K562 (cell line): ENCODE measurements at regions not wholly inside any gene's neighbourhood (a gene's known extent, or its start where the extent isn't known, plus 50 kb on each side); places are given as distances from the start of the nearest gene placed in this dataset.

Experiments used
- ATAC-seq: fragments of 200-7000 bp; cut with Tn5 transposase; 3 replicates; pipeline ENCODE4 v1.9.1; 2020; ENCODE audit warnings: moderate library complexity
- BruUV-seq: library from RNA; stranded (reverse); fragments of 400-500 nt; replicated peaks from 2 replicates; lab custom pipeline; 2021; lab: Mats Ljungman, UMichigan
- CTCF ChIA-PET: fragments of 300-600 bp; formaldehyde crosslinking; extraction: SDS; loops from one replicate; lab custom pipeline; 2021; ENCODE audit warnings: low intra/inter-chr PET ratio; lab: Yijun Ruan, JAX
- POLR2A ChIA-PET: fragments of 300-600, 350-650 bp; sonication (Branson Sonifier 250); formaldehyde crosslinking; extraction: SDS; loops from one replicate; lab custom pipeline; 2021; ENCODE audit warnings: antibody characterized with exemption, inconsistent platforms; lab: Yijun Ruan, JAX
- DNase-seq, 4 experiments: peaks; one replicate each; pipeline versions ENCODE4 v3.0.0 to v3.0.0-alpha.2; 2011 to 2018; ENCODE audit warnings: low spot score in 3 of 4, mixed read lengths in 3 of 4; ENCODE audit errors: extremely low read depth in 1 of 4
- FAIRE-seq: peaks from 2 replicates; lab custom pipeline; 2011; peaks lifted over from hg19 to GRCh38; lab: Jason Lieb, UNC
- H2AFZ ChIP-seq: 2 replicates; pipeline ENCODE4 v1.6.0; 2011; ENCODE audit warnings: low read depth, low read length, control low read depth, inconsistent platforms
- H3K27ac ChIP-seq: fragments of 200-600 bp; 3 replicates; pipeline ENCODE4 v1.8.0; 2011; ENCODE audit warnings: low read depth, mild to moderate bottlenecking, control low read depth, inconsistent platforms, low read length, moderate library complexity, mixed read lengths; ENCODE audit errors: extremely low read depth
- H3K27me3 ChIP-seq, 2 experiments: fragments of 300-600 bp in 1 of 2; 2 replicates in 1 of 2; 3 replicates in 1 of 2; pipeline versions ENCODE4 v1.6.0 to v1.8.0; 2011; ENCODE audit warnings: inconsistent platforms in 2 of 2, low read length in 2 of 2, mild to moderate bottlenecking in 1 of 2, mixed read lengths in 1 of 2, moderate library complexity in 1 of 2; ENCODE audit not compliant: control insufficient read depth in 2 of 2, insufficient read depth in 2 of 2
- H3K36me3 ChIP-seq: fragments of 300-600 bp; 3 replicates; pipeline ENCODE4 v1.8.0; 2011; ENCODE audit warnings: mild to moderate bottlenecking, low read length, inconsistent platforms; ENCODE audit not compliant: control insufficient read depth, insufficient read depth
- H3K4me1 ChIP-seq, 2 experiments: fragments of 200-600 bp in 1 of 2; replicated peaks in 1 of 2; 2 replicates in 1 of 2; 3 replicates in 1 of 2; pipeline versions ENCODE4 v1.5.1 to v1.8.0; 2011; ENCODE audit warnings: inconsistent platforms in 2 of 2, low read length in 2 of 2, mild to moderate bottlenecking in 1 of 2, mixed read lengths in 1 of 2, moderate library complexity in 1 of 2; ENCODE audit not compliant: control insufficient read depth in 2 of 2, insufficient read depth in 2 of 2
- H3K4me2 ChIP-seq: 2 replicates; pipeline ENCODE4 v1.6.1; 2011; ENCODE audit warnings: low read length, control low read depth, inconsistent platforms, mixed read lengths; ENCODE audit not compliant: insufficient read depth
- H3K4me3 ChIP-seq: fragments of 200-600 bp; sonication (generic), shearing (Covaris generic); 2 replicates; pipeline ENCODE4 v1.5.1; 2016; ENCODE audit warnings: control low read depth, inconsistent platforms
- H3K79me2 ChIP-seq: fragments of 200-600 bp; 3 replicates; pipeline ENCODE4 v1.8.0; 2011; ENCODE audit warnings: low read length, inconsistent platforms; ENCODE audit not compliant: control insufficient read depth, insufficient read depth
- H3K9ac ChIP-seq, 2 experiments: 2 replicates each; pipeline versions ENCODE4 v1.6.0 to v1.6.1; 2011; ENCODE audit warnings: low read depth in 2 of 2, low read length in 2 of 2, control low read depth in 1 of 2, inconsistent platforms in 1 of 2, mild to moderate bottlenecking in 1 of 2, mixed read lengths in 1 of 2; ENCODE audit not compliant: insufficient read depth in 1 of 2
- H3K9me1 ChIP-seq: one replicate; pipeline ENCODE4 v1.6.0; 2011; ENCODE audit warnings: inconsistent platforms, mild to moderate bottlenecking, low read length, moderate library complexity; ENCODE audit not compliant: control insufficient read depth, insufficient read depth
- H3K9me3 ChIP-seq: replicated peaks from 2 replicates; pipeline ENCODE4 v1.5.1; 2011; ENCODE audit warnings: low read depth, low read length, inconsistent platforms; ENCODE audit not compliant: control insufficient read depth, insufficient read depth
- H4K20me1 ChIP-seq: replicated peaks from 2 replicates; pipeline ENCODE4 v1.6.1; 2011; ENCODE audit warnings: low read length, inconsistent platforms, mixed read lengths; ENCODE audit not compliant: control insufficient read depth, insufficient read depth
- CEBPG ChIP-seq, 3 experiments: fragments of 200-800 bp in 1 of 3; sonication (Bioruptor generic) in 1 of 3; sonication (generic) in 1 of 3; formaldehyde crosslinking in 1 of 3; IDR thresholded peaks in 2 of 3; conservative IDR thresholded peaks in 1 of 3; 2 replicates each; pipeline versions ENCODE4 v1.6.1 to v1.8.0; 2016 to 2022; ENCODE audit warnings: missing compliant biosample characterization in 2 of 3, missing genetic modification characterization in 2 of 3, mild to moderate bottlenecking in 1 of 3, missing genetic modification reagents in 1 of 3
- E4F1 ChIP-seq: fragments of 250-450 bp; sonication (Bioruptor Pico); IDR thresholded peaks from 2 replicates; pipeline ENCODE4 v1.5.0; 2021; ENCODE audit warnings: mild to moderate bottlenecking, borderline replicate concordance
- GATA2 ChIP-seq: sonication (generic); formaldehyde crosslinking; IDR thresholded peaks from 2 replicates; pipeline ENCODE4 v1.4.0; 2020; ENCODE audit warnings: mild to moderate bottlenecking, missing genetic modification reagents
- GATAD2A ChIP-seq: fragments of 450-650 bp; IDR thresholded peaks from 2 replicates; pipeline ENCODE4 v1.6.1; 2017
- HNRNPUL1 ChIP-seq: fragments of 200-400 bp; formaldehyde crosslinking; IDR thresholded peaks from 2 replicates; pipeline ENCODE4 v1.6.1; 2017; ENCODE audit warnings: low read length
- PHB2 ChIP-seq: fragments of 450-650 bp; IDR thresholded peaks from 2 replicates; pipeline ENCODE4 v1.6.1; 2017; ENCODE audit warnings: low read depth
- PREB ChIP-seq: sonication (generic); formaldehyde crosslinking; IDR thresholded peaks from 2 replicates; pipeline ENCODE4 v1.8.1; 2023; ENCODE audit warnings: mild to moderate bottlenecking, missing genetic modification reagents
- RCOR1 ChIP-seq, 2 experiments: IDR thresholded peaks; 2 replicates each; pipeline ENCODE4 v1.6.1; 2012; ENCODE audit warnings: low read depth in 2 of 2, low read length in 2 of 2, borderline replicate concordance in 1 of 2, improper control_type of control experiment in 1 of 2
- YY1 ChIP-seq, 3 experiments: IDR thresholded peaks; 2 replicates each; pipeline ENCODE4 v1.6.1; 2011; ENCODE audit warnings: low read length in 2 of 3, mild to moderate bottlenecking in 2 of 3, moderate library complexity in 2 of 3, borderline replicate concordance in 1 of 3, control low read depth in 1 of 3, low read depth in 1 of 3; ENCODE audit not compliant: insufficient read depth in 3 of 3, insufficient replicate concordance in 2 of 3, control insufficient read depth in 1 of 3, insufficient read length in 1 of 3; ENCODE audit errors: extremely low read depth in 1 of 3
- ZBTB33 ChIP-seq: sonication (generic); formaldehyde crosslinking; IDR thresholded peaks from 2 replicates; pipeline ENCODE4 v1.8.1; 2023; ENCODE audit warnings: mild to moderate bottlenecking, missing genetic modification reagents
- ZBTB9 ChIP-seq: fragments of 450-650 bp; formaldehyde crosslinking; IDR thresholded peaks from 2 replicates; pipeline ENCODE4 v1.4.0; 2020; ENCODE audit warnings: mild to moderate bottlenecking, moderate library complexity
- ZNF511 ChIP-seq: sonication (generic); formaldehyde crosslinking; IDR thresholded peaks from 2 replicates; pipeline ENCODE4 v1.8.0; 2022; ENCODE audit warnings: mild to moderate bottlenecking, missing genetic modification reagents
- ZNF695 ChIP-seq: fragments of 450-650 bp; formaldehyde crosslinking; IDR thresholded peaks from 2 replicates; pipeline ENCODE4 v1.4.0; 2020; ENCODE audit warnings: mild to moderate bottlenecking, moderate library complexity
- ZNF707 ChIP-seq: fragments of 250-450 bp; sonication (Bioruptor Pico); conservative IDR thresholded peaks from 2 replicates; pipeline ENCODE4 v1.8.0; 2022; ENCODE audit warnings: inconsistent platforms, mild to moderate bottlenecking, moderate library complexity
- WGBS: fragments of 100-300 bp; shearing (Covaris generic); methylation state at CpG from one replicate; pipeline ENCODE4 v1.1.6; 2016; ENCODE audit warnings: low coverage, mixed read lengths; ENCODE audit not compliant: insufficient coverage; ENCODE audit errors: missing lambda C conversion rate; 5-methylcytosine and 5-hydroxymethylcytosine counted together
- in situ Hi-C: fragments of 300-500 bp; cut with MboI; formaldehyde crosslinking; loops from 4 replicates; pipeline ENCODE4 v1.15.0; 2018; ENCODE audit warnings: inconsistent platforms, mixed read lengths
- intact Hi-C: fragments of 100-400 bp; cut with micrococcal nuclease; formaldehyde crosslinking; loops from 2 replicates; pipeline ENCODE4 v1.14.2; 2022

GRCh38 chr21:25169370-25169769 is 437.9 kb downstream of the MRPL39 start:
- no TSS peak for BruUV-seq
- in situ Hi-C loops, result no loop called here
- TF ChIP-seq ZBTB9, result no peak
- no peak for TF ChIP-seq ZBTB33 (CRISPR knock-in tag)
- TF ChIP-seq CEBPG (CRISPR knock-in tag; IDR thresholded peaks at IDR 0.05), result no peak
- no peak for TF ChIP-seq CEBPG (tag; conservative IDR thresholded peaks at IDR 0.05 in 1 of 2, IDR thresholded peaks at IDR 0.05 in 1 of 2)
- no peak for TF ChIP-seq ZNF511 (CRISPR knock-in tag)
- no peak for TF ChIP-seq ZNF695 (CRISPR knock-in tag)
- TF ChIP-seq E4F1 (CRISPR knock-in tag), result no peak
- no peak for TF ChIP-seq PHB2
- no peak for TF ChIP-seq HNRNPUL1
- no peak for TF ChIP-seq RCOR1 (IDR thresholded peaks at IDR 0.05; ENCODE audit: borderline replicate concordance in 1 of 2, low read depth in 2 of 2, low read length in 2 of 2)
- TF ChIP-seq PREB (CRISPR knock-in tag), result no peak
- TF ChIP-seq GATA2 (CRISPR knock-in tag), result no peak
- TF ChIP-seq GATAD2A, result no peak
- no peak for TF ChIP-seq YY1 (IDR thresholded peaks at IDR 0.05; ENCODE audit: borderline replicate concordance in 1 of 3, control insufficient read depth in 1 of 3, extremely low read depth in 1 of 3, insufficient read depth in 3 of 3, insufficient read length in 1 of 3, insufficient replicate concordance in 2 of 3, low read depth in 1 of 3, low read length in 2 of 3)
- TF ChIP-seq ZNF707 (CRISPR knock-in tag), result no peak

More at GRCh38 chr21:25169370-25169769, 437.9 kb downstream of the MRPL39 start:
- Histone ChIP-seq H4K20me1 (no peaks in the 10 kb centered on the region), H3K9ac (no peak overlapping the region), H3K36me3 (no peaks in the 10 kb centered on the region), H3K27ac (no peak overlapping the region), H3K4me3 (no peak overlapping the region), H3K79me2 (no peaks in the 10 kb centered on the region), H2AFZ (no peak overlapping the region), H3K9me1 (no peaks in the 10 kb centered on the region), H3K4me2 (no peak overlapping the region), H3K27me3 (no peaks in the 10 kb centered on the region), H3K4me1 (no peaks in the 10 kb centered on the region), H3K9me3 (no peaks in the 10 kb centered on the region; the same call in 1 of the 2 replicates)
- ChIA-PET CTCF (no interaction called here), POLR2A (no interaction called here)
- DNase-seq (no peak), ATAC-seq (no peak), FAIRE-seq (no peak)
- 7% methylated on average over 1 of the region's 1 CpG for WGBS
- intact Hi-C loops, result no loop called here
